PC-3 (cell line): ENCODE measurements at regions not wholly inside any gene's neighbourhood (a gene's known extent, or its start where the extent isn't known, plus 50 kb on each side); places are given as distances from the start of the nearest gene placed in this dataset.

Experiments used
- ATAC-seq: fragments of 200-7000 bp; cut with Tn5 transposase; 2 replicates; pipeline ENCODE4 v1.9.1; 2020; ENCODE audit warnings: mild to moderate bottlenecking, moderate library complexity
- BruUV-seq: library from RNA; stranded (reverse); fragments of 400-500 nt; replicated peaks from 2 replicates; lab custom pipeline; 2021; lab: Mats Ljungman, UMichigan
- CTCF ChIA-PET: fragments of 300-600 bp; sonication (Branson Sonifier 250); formaldehyde crosslinking; loops from one replicate; lab custom pipeline; 2022; ENCODE audit warnings: antibody characterized with exemption; lab: Charles Lee
- POLR2A ChIA-PET: fragments of 300-600 bp; sonication (Branson Sonifier 250); formaldehyde crosslinking; loops from one replicate; lab custom pipeline; 2022; ENCODE audit warnings: antibody characterized with exemption; ENCODE audit not compliant: unreplicated experiment; lab: Charles Lee
- DNase-seq: peaks from one replicate; pipeline ENCODE4 v3.0.0-alpha.2; 2015
- H2AFZ ChIP-seq: fragments of 300-600 bp; sonication (generic); 2 replicates; pipeline ENCODE4 v1.6.0; 2016; ENCODE audit warnings: antibody characterized with exemption, low read length
- H3F3A ChIP-seq: fragments of 300-600 bp; sonication (generic); one replicate; pipeline ENCODE4 v1.6.0; 2017; ENCODE audit warnings: antibody characterized with exemption, low read length, control low read depth, mild to moderate bottlenecking; ENCODE audit not compliant: unreplicated experiment
- H3K27ac ChIP-seq: fragments of 300-600 bp; sonication (generic); 2 replicates; pipeline ENCODE4 v1.5.1; 2016; ENCODE audit warnings: mild to moderate bottlenecking, low read length
- H3K27me3 ChIP-seq: fragments of 300-600 bp; sonication (generic); 2 replicates; pipeline ENCODE4 v1.6.1; 2016; ENCODE audit warnings: low read length, mixed read lengths
- H3K36me3 ChIP-seq: fragments of 300-600 bp; sonication (generic); 2 replicates; pipeline ENCODE4 v1.6.1; 2016; ENCODE audit warnings: low read depth, mixed run types, low read length, mixed read lengths
- H3K4me1 ChIP-seq: fragments of 300-600 bp; sonication (generic); 2 replicates; pipeline ENCODE4 v1.5.1; 2016; ENCODE audit warnings: low read length; ENCODE audit not compliant: insufficient read depth
- H3K4me2 ChIP-seq: fragments of 300-600 bp; sonication (generic); 2 replicates; pipeline ENCODE4 v1.6.0; 2016; ENCODE audit warnings: low read length
- H3K4me3 ChIP-seq: fragments of 300-600 bp; sonication (generic); 2 replicates; pipeline ENCODE4 v1.5.1; 2016; ENCODE audit warnings: mild to moderate bottlenecking, low read length, mixed read lengths
- H3K79me2 ChIP-seq: fragments of 300-600 bp; sonication (generic); 2 replicates; pipeline ENCODE4 v1.6.1; 2017; ENCODE audit warnings: low read length, mixed read lengths
- H3K9ac ChIP-seq: fragments of 300-600 bp; sonication (generic); 2 replicates; pipeline ENCODE4 v1.6.0; 2016; ENCODE audit warnings: mild to moderate bottlenecking, low read length
- H3K9me2 ChIP-seq: fragments of 300-600 bp; sonication (generic); replicated peaks from 2 replicates; pipeline ENCODE4 v1.6.1; 2016; ENCODE audit warnings: mixed run types, low read length, mixed read lengths
- H3K9me3 ChIP-seq: fragments of 300-600 bp; sonication (generic); 2 replicates; pipeline ENCODE4 v1.6.1; 2016; ENCODE audit warnings: low read length, mixed read lengths
- H4K20me1 ChIP-seq: fragments of 300-600 bp; sonication (generic); 2 replicates; pipeline ENCODE4 v1.6.1; 2016; ENCODE audit warnings: low read length, mixed read lengths
- EZH2 ChIP-seq: fragments of 300-600 bp; sonication (generic); IDR thresholded peaks from one replicate; pipeline ENCODE4 v1.6.1; 2017; ENCODE audit warnings: antibody characterized with exemption, mild to moderate bottlenecking, low read length; ENCODE audit not compliant: unreplicated experiment
- EZH2phosphoT487 ChIP-seq: fragments of 300-600 bp; sonication (generic); IDR thresholded peaks from 2 replicates; pipeline ENCODE4 v1.6.1; 2018; ENCODE audit warnings: mild to moderate bottlenecking, antibody characterized with exemption, low read length, borderline replicate concordance
- intact Hi-C: fragments of 100-400 bp; cut with micrococcal nuclease; formaldehyde crosslinking; loops from 2 replicates; pipeline ENCODE4 v1.9.0; 2023
- TF ChIP-seq, protein P1 (sequence below): fragments of 300-600 bp; sonication (generic); conservative IDR thresholded peaks from 2 replicates; pipeline ENCODE4 v1.5.1; 2017; ENCODE audit warnings: antibody characterized with exemption, low read depth, mild to moderate bottlenecking, low read length

DNA sequence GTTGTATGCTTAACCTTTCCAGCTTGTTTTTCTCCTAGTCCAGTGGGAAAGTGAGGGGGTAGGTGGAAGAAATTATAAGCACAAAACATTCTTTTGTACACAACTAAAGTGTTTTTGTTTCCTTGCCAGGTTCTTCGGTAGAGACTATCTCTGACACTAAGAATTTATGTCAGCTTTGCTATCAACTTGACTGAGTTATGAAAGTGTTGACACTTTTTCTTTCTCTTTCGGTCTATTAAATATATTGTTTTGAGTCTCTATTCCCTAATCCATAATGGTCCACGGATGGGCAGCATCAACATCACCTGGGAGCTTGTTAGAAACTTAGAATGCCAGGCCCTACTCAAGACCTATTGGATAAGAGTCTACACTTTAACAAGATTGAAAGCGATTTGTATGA is 195.0 kb upstream of the ATP10B start:
- no peak for ATAC-seq
- Histone ChIP-seq H3K4me1 (no peaks in the 10 kb centered on the region), H3K27ac (no peak overlapping the region), H3K36me3 (no peaks in the 10 kb centered on the region), H3K4me2 (no peak overlapping the region), H2AFZ (no peak overlapping the region), H3K27me3 (no peaks in the 10 kb centered on the region), H4K20me1 (no peaks in the 10 kb centered on the region), H3K9me3 (no peaks in the 10 kb centered on the region), H3K9ac (no peak overlapping the region), H3K79me2 (no peaks in the 10 kb centered on the region), H3F3A (no peaks in the 10 kb centered on the region), H3K4me3 (no peak overlapping the region), H3K9me2 (no peaks in the 10 kb centered on the region)
- POLR2A ChIA-PET: no interaction called here
- TF ChIP-seq, protein P1, sequence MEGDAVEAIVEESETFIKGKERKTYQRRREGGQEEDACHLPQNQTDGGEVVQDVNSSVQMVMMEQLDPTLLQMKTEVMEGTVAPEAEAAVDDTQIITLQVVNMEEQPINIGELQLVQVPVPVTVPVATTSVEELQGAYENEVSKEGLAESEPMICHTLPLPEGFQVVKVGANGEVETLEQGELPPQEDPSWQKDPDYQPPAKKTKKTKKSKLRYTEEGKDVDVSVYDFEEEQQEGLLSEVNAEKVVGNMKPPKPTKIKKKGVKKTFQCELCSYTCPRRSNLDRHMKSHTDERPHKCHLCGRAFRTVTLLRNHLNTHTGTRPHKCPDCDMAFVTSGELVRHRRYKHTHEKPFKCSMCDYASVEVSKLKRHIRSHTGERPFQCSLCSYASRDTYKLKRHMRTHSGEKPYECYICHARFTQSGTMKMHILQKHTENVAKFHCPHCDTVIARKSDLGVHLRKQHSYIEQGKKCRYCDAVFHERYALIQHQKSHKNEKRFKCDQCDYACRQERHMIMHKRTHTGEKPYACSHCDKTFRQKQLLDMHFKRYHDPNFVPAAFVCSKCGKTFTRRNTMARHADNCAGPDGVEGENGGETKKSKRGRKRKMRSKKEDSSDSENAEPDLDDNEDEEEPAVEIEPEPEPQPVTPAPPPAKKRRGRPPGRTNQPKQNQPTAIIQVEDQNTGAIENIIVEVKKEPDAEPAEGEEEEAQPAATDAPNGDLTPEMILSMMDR: no peak
- TF ChIP-seq EZH2 (no peak), EZH2phosphoT487 (no peak)
- no peak for DNase-seq
- CTCF ChIA-PET: no interaction called here
- BruUV-seq: no TSS peak
- intact Hi-C loops: no loop called here

DNA sequence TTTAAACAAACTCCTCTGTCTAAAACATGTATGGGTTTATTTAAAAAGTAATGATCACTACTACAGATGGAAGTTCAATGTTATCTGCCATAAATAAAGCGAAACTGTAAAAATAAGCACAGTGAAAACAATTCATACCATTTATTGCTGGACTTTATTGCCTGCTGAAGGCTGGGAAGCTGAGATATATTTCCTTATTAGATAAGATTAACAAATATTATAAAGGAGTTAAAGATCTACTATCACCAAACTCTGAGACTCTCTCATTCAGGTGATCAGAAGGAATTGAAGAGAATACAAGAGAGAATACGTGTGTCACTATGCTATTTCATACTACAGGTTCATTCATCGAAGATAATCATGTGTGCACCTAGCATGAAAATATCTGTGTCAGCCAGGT is 190.9 kb upstream of the ATP10B start:
- no TSS peak for BruUV-seq

DNA sequence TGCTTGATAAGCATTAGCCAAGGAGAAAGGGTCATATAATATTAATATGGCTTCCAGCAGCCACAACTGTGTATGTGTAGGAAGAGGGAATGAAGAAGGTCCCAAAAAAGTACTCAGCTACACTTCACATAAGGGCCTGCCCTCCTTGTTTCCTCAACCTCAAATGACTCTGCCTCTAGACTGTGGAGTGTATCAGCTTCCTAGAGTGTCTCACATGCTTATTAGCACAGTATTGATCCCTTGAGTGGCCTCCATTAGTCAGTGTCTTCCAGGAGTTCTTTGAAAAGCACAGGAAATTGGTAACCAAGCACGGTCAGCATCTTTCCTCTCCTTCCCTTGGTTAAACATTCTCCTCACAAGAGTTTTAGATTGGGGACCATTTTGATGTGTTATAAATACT is 190.4 kb upstream of the ATP10B start:
- Histone ChIP-seq H3K27me3 (no peaks in the 10 kb centered on the region), H3K4me1 (no peaks in the 10 kb centered on the region), H3K9me3 (no peaks in the 10 kb centered on the region), H2AFZ (no peak overlapping the region), H3K27ac (no peak overlapping the region), H3K36me3 (no peaks in the 10 kb centered on the region), H3F3A (no peaks in the 10 kb centered on the region), H3K4me3 (no peak overlapping the region), H3K79me2 (no peaks in the 10 kb centered on the region), H4K20me1 (no peaks in the 10 kb centered on the region), H3K4me2 (no peak overlapping the region), H3K9ac (no peak overlapping the region), H3K9me2 (no peaks in the 10 kb centered on the region)
- TF ChIP-seq EZH2 (no peak), EZH2phosphoT487 (no peak)
- TF ChIP-seq, protein P1: no peak
- DNase-seq (no peak), ATAC-seq (no peak)
- ChIA-PET CTCF (no interaction called here), POLR2A (no interaction called here)
- intact Hi-C loops: no loop called here
- no TSS peak for BruUV-seq

More for the DNA sequence above, 190.9 kb upstream of the ATP10B start:
- Histone ChIP-seq H3K36me3 (no peaks in the 10 kb centered on the region), H3K27me3 (no peaks in the 10 kb centered on the region), H4K20me1 (no peaks in the 10 kb centered on the region), H3K9ac (no peak overlapping the region), H3K9me3 (no peaks in the 10 kb centered on the region), H3F3A (no peaks in the 10 kb centered on the region), H2AFZ (no peak overlapping the region), H3K79me2 (no peaks in the 10 kb centered on the region), H3K4me1 (no peaks in the 10 kb centered on the region), H3K27ac (no peak overlapping the region), H3K4me3 (no peak overlapping the region), H3K4me2 (no peak overlapping the region), H3K9me2 (no peaks in the 10 kb centered on the region)
- CTCF ChIA-PET: no interaction called here
- POLR2A ChIA-PET: no interaction called here
- no peak for ATAC-seq
- DNase-seq: no peak
- intact Hi-C loops: no loop called here
- no peak for TF ChIP-seq EZH2phosphoT487
- TF ChIP-seq, protein P1: no peak
- no peak for TF ChIP-seq EZH2
